CD4-positive, alpha-beta T cell treated with Interleukin-21 for 1 hour (primary cell): ENCODE measurements at regions not wholly inside any gene's neighbourhood (a gene's known extent, or its start where the extent isn't known, plus 50 kb on each side); places are given as distances from the start of the nearest gene placed in this dataset.
"Not testable (repeated sequence)": the region's sequence is repeated elsewhere in the genome, so short reads cannot be mapped to it uniquely, and the experiment has no call there.

Experiments used
- DNase-seq: peaks from one replicate; pipeline ENCODE4 v3.0.0-alpha.2; 2020

- DNase-seq, result no peak
Observed at GRCh38 chr4:22573198-22573597, 57.3 kb upstream of the ADGRA3 start.

GRCh38 chr4:22573641-22574040 is 57.8 kb upstream of the ADGRA3 start:
- DNase-seq, result no peak

GRCh38 chr4:22574424-22574823 is 58.6 kb upstream of the ADGRA3 start:
- no peak for DNase-seq

GRCh38 chr4:22574880-22575279 is 59.0 kb upstream of the ADGRA3 start:
- DNase-seq, result no peak

- no peak for DNase-seq
Observed at GRCh38 chr4:22587253-22587652, 71.4 kb upstream of the ADGRA3 start.

- DNase-seq, result no peak
Observed at GRCh38 chr4:22593933-22594332, 78.1 kb upstream of the ADGRA3 start.

- DNase-seq, result no peak
Observed at GRCh38 chr4:22595684-22596083, 79.8 kb upstream of the ADGRA3 start.

- no peak for DNase-seq
Observed at GRCh38 chr4:22596409-22596808, 80.5 kb upstream of the ADGRA3 start.

- no peak for DNase-seq
Observed at GRCh38 chr4:22597471-22597870, 81.6 kb upstream of the ADGRA3 start.

- not testable (repeated sequence) for DNase-seq
Observed at GRCh38 chr4:22598113-22599047, 82.5 kb upstream of the ADGRA3 start.

- not testable (repeated sequence) for DNase-seq
Observed at GRCh38 chr4:22599228-22599928, 83.5 kb upstream of the ADGRA3 start.

GRCh38 chr4:22599929-22600432 is 84.1 kb upstream of the ADGRA3 start:
- DNase-seq, result not testable (repeated sequence)

- not testable (repeated sequence) for DNase-seq
Observed at GRCh38 chr4:22601638-22602037, 85.8 kb upstream of the ADGRA3 start.

- peak; percentile 19 for DNase-seq
Observed at GRCh38 chr4:22607382-22607781, 85.4 kb upstream of the GBA3 start.

- not testable (repeated sequence) for DNase-seq
Observed at GRCh38 chr4:22609951-22610525, 82.7 kb upstream of the GBA3 start.

- no peak for DNase-seq
Observed at GRCh38 chr4:22614114-22614513, 78.6 kb upstream of the GBA3 start.

- DNase-seq, result no peak
Observed at GRCh38 chr4:22616516-22616915, 76.2 kb upstream of the GBA3 start.

GRCh38 chr4:22620144-22620543 is 72.6 kb upstream of the GBA3 start:
- DNase-seq, result not testable (repeated sequence)

GRCh38 chr4:22621970-22622369 is 70.8 kb upstream of the GBA3 start:
- DNase-seq, result not testable (repeated sequence)

GRCh38 chr4:22624002-22624401 is 68.7 kb upstream of the GBA3 start:
- not testable (repeated sequence) for DNase-seq

GRCh38 chr4:22625311-22625710 is 67.4 kb upstream of the GBA3 start:
- no peak for DNase-seq

- DNase-seq, result not testable (repeated sequence)
Observed at GRCh38 chr4:22627851-22628250, 64.9 kb upstream of the GBA3 start.
